Activated CD4-positive, alpha-beta memory T cell treated with anti-CD3 and anti-CD28 coated beads, Interleukin-2, amount 10 ng/mL, durations not matched to agents 7 days and 5 days (primary cell): ENCODE measurements at regions not wholly inside any gene's neighbourhood (a gene's known extent, or its start where the extent isn't known, plus 50 kb on each side); places are given as distances from the start of the nearest gene placed in this dataset.
"Not testable (repeated sequence)": the region's sequence is repeated elsewhere in the genome, so short reads cannot be mapped to it uniquely, and the experiment has no call there.

Experiments used
- CTCF ChIA-PET: fragments of 350-600 bp; sonication (Branson Sonifier 250); formaldehyde crosslinking; loops from one replicate; lab custom pipeline; 2021; ENCODE audit warnings: antibody characterized with exemption, inconsistent platforms; lab: Charles Lee
- POLR2A ChIA-PET: fragments of 350-600 bp; sonication (Branson Sonifier 250); formaldehyde crosslinking; loops from one replicate; lab custom pipeline; 2021; ENCODE audit warnings: antibody characterized with exemption; lab: Charles Lee
- DNase-seq: peaks from one replicate; pipeline ENCODE4 v3.0.0-alpha.2; 2020
- H3K27ac Mint-ChIP-seq: one replicate; pipeline ENCODE4 v1.8.0; 2021; ENCODE audit warnings: mild to moderate bottlenecking, mixed read lengths
- H3K27me3 Mint-ChIP-seq: one replicate; pipeline ENCODE4 v1.8.0; 2021; ENCODE audit warnings: mixed read lengths
- H3K36me3 Mint-ChIP-seq: one replicate; pipeline ENCODE4 v1.8.0; 2021; ENCODE audit warnings: low read depth, mixed read lengths
- H3K4me1 Mint-ChIP-seq: one replicate; pipeline ENCODE4 v1.8.0; 2021; ENCODE audit warnings: mixed read lengths
- H3K4me3 Mint-ChIP-seq: one replicate; pipeline ENCODE4 v1.8.0; 2021; ENCODE audit warnings: mild to moderate bottlenecking, mixed read lengths
- H3K9me3 Mint-ChIP-seq: one replicate; pipeline ENCODE4 v1.8.0; 2021; ENCODE audit warnings: mixed read lengths

GRCh38 chr11:86861810-86862209 lies 61.5 kb downstream of the PRSS23 start:
- H3K9me3 Mint-ChIP-seq = no peaks in the 10 kb centered on the region
- H3K4me3 Mint-ChIP-seq = no peak overlapping the region
- POLR2A ChIA-PET = no interaction called here
- no peaks in the 10 kb centered on the region for H3K4me1 Mint-ChIP-seq
- no peak overlapping the region for H3K27ac Mint-ChIP-seq
- H3K36me3 Mint-ChIP-seq = no peaks in the 10 kb centered on the region
- peaks cover 7% of the 10 kb centered on the region for H3K27me3 Mint-ChIP-seq
- DNase-seq = no peak
- CTCF ChIA-PET = no interaction called here

DNA sequence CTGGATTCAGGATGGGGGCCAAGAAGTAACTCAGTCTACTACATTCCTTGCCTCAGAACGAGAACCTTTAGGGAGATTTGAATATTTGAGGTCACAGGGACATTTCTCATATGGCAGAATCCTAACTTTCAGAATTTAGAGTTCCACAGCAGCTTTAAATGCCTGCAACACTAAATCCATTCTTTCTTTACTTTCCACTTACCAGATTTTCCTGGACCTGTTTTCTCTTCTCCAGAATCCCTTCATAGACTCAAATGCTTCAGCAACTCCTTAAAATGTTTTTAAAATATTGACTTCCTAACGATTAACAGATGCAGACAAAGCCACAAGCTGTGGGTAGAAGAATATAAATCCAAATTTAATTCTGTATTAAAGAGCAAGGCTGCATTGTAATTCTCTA lies 63.1 kb downstream of the PRSS23 start:
- Mint-ChIP-seq H3K4me3 (no peak overlapping the region), H3K36me3 (no peaks in the 10 kb centered on the region), H3K27me3 (peaks cover 2% of the 10 kb centered on the region), H3K27ac (no peak overlapping the region), H3K4me1 (no peaks in the 10 kb centered on the region), H3K9me3 (no peaks in the 10 kb centered on the region)
- DNase-seq = no peak
- CTCF ChIA-PET = interaction anchor here (1.2 to 1.3 kb wide), 2 partner anchors 13 to 55 kb away, joined by 3 read pairs; no protein-coding TSS in a partner anchor
- POLR2A ChIA-PET = no interaction called here

DNA sequence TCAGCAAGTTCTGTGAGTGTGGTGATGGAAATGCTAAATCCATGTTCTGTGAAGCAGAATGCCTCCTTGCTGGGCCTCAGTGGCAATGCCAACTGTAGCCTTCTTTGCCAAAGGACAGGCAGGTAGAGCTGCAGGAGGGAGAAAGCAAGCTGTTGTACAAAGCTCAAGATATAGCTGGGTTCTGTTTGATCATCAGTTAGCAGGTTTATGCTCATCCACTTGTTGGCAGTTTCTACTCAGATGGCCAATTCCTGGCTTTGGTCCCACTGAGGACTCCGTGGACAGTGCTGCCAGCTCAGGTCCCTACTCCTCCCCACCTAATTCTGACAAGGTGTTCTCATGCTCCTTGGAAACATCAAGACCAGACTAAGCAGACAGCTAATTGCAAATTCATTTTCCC lies 65.1 kb downstream of the PRSS23 start:
- no peak for DNase-seq

GRCh38 chr11:86869531-86869930 lies 69.2 kb downstream of the PRSS23 start:
- no peaks in the 10 kb centered on the region for H3K36me3 Mint-ChIP-seq
- H3K9me3 Mint-ChIP-seq = no peaks in the 10 kb centered on the region
- CTCF ChIA-PET = interaction anchor here (1.0 to 4.5 kb wide), 5 partner anchors 48 to 413 kb away, joined by 3 to 56 read pairs (median 8); no protein-coding TSS in a partner anchor
- no peaks in the 10 kb centered on the region for H3K4me1 Mint-ChIP-seq
- POLR2A ChIA-PET = no interaction called here
- H3K27ac Mint-ChIP-seq = no peak overlapping the region
- no peak for DNase-seq
- H3K4me3 Mint-ChIP-seq = no peak overlapping the region
- H3K27me3 Mint-ChIP-seq = peaks cover 22% of the 10 kb centered on the region

More for the DNA sequence above, 65.1 kb downstream of the PRSS23 start:
- Mint-ChIP-seq H3K4me3 (no peak overlapping the region), H3K27me3 (peaks cover 12% of the 10 kb centered on the region), H3K4me1 (no peaks in the 10 kb centered on the region), H3K9me3 (no peaks in the 10 kb centered on the region), H3K27ac (no peak overlapping the region), H3K36me3 (no peaks in the 10 kb centered on the region)
- CTCF ChIA-PET = no interaction called here
- POLR2A ChIA-PET = no interaction called here

- CTCF ChIA-PET = interaction anchor here (0.6 to 4.5 kb wide), 13 partner anchors 30 to 415 kb away, joined by 3 to 56 read pairs (median 3); no protein-coding TSS in a partner anchor
- DNase-seq = peak; percentile 55
- Mint-ChIP-seq H3K36me3 (no peaks in the 10 kb centered on the region), H3K27ac (no peak overlapping the region), H3K4me1 (no peaks in the 10 kb centered on the region), H3K27me3 (peaks cover 25% of the 10 kb centered on the region), H3K9me3 (no peaks in the 10 kb centered on the region), H3K4me3 (no peak overlapping the region)
- POLR2A ChIA-PET = no interaction called here
These were observed 69.7 kb downstream of the PRSS23 start for GRCh38 chr11:86869966-86870570.

DNA sequence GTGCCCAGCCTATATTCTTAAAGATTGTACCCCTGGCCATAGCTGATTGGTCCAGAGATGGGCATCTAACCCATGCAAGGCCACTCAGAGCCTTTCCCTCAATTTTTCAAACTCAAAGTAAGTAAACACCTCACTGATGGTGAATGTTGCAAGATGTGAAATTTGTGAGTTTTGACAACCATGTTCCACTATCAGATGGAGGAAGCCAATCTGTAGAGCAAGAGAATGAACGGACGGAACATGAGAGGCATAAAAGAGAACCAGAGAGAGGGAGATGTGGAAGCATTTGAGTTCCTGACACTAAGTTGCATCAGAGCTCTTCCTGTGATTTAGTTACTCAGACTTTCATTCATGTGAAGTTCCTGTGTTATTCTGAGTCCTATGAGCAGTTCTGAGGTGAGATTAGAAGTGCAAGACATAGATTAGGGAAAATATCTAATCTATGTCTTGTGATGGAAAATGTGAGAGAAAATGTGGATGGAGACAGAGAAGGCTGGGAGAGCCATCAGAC lies 73.3 kb downstream of the PRSS23 start:
- no peaks in the 10 kb centered on the region for H3K36me3 Mint-ChIP-seq
- H3K27ac Mint-ChIP-seq = no peak overlapping the region
- H3K4me3 Mint-ChIP-seq = no peak overlapping the region
- POLR2A ChIA-PET = no interaction called here
- H3K27me3 Mint-ChIP-seq = peaks cover 26% of the 10 kb centered on the region
- no peaks in the 10 kb centered on the region for H3K9me3 Mint-ChIP-seq
- no peak for DNase-seq
- no peaks in the 10 kb centered on the region for H3K4me1 Mint-ChIP-seq
- CTCF ChIA-PET = interaction anchor here (1.0 kb wide), 2 partner anchors 44 to 47 kb away, joined by 4 read pairs; no protein-coding TSS in a partner anchor

DNA sequence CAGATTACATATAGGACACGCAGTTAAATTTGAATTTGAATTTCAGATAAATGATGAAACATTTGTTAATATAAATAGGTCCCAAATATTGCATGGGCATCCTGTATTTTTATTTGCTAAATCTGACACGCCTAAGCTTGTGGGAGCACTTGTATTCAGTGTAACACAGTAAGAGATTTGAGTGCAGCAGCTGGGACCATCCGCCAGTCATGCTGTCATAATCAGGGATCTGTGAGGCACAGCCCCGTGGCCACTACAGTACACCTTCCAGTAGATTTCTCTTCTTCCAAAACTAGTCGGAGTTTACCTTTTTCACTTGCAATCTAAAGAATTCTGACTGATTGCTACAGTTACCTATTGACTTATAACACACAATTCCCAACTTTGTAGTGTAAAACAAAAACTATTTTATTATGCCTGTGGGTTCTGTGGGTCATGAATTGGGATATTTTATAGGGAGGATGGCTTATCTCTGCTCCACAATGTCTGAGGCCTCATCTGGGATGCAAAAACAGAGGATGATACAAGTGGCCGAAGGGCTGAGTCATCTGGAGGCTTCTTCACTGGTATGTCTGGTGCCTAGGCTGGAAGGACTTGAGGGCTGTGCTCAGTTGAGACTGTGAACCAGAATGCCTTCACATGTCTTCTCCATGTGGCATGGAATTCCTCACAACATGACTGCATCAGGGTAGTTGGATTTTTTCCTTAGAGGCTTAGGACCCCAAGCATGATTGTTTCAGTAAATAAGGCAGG lies 74.1 kb downstream of the PRSS23 start:
- CTCF ChIA-PET = interaction anchor here (1.0 kb wide), 1 partner anchor 46 kb away, joined by 4 read pairs; no protein-coding TSS in a partner anchor
- POLR2A ChIA-PET = no interaction called here
- no peaks in the 10 kb centered on the region for H3K4me1 Mint-ChIP-seq
- peaks cover 19% of the 10 kb centered on the region for H3K27me3 Mint-ChIP-seq
- H3K4me3 Mint-ChIP-seq = no peak overlapping the region
- no peaks in the 10 kb centered on the region for H3K9me3 Mint-ChIP-seq
- no peak for DNase-seq
- H3K27ac Mint-ChIP-seq = no peak overlapping the region
- H3K36me3 Mint-ChIP-seq = no peaks in the 10 kb centered on the region

GRCh38 chr11:86876716-86877234 lies 76.4 kb downstream of the PRSS23 start:
- Mint-ChIP-seq H3K9me3 (no peaks in the 10 kb centered on the region), H3K27ac (no peak overlapping the region), H3K4me1 (no peaks in the 10 kb centered on the region), H3K27me3 (peaks cover 14% of the 10 kb centered on the region), H3K36me3 (no peaks in the 10 kb centered on the region), H3K4me3 (no peak overlapping the region)
- CTCF ChIA-PET = no interaction called here
- POLR2A ChIA-PET = no interaction called here
- DNase-seq = no peak

DNA sequence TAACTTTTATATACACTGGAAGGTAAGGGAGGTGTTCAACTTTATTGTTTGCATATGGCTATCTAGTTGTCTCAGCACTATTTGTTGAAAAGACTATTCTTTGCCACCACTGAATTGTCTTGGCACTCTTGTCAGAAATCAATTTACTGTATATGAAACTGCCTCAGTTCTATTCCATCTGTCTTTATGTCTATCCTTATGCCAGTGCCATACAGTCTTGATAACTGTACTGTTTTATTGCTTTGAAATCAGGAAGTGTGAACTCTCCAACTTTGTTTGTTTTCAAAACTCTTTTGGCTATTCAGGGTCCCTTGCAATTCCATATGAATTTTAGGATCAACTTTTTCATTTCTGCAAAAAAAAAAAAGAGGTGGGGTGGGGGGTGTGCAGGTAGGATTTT lies 77.2 kb downstream of the PRSS23 start:
- Mint-ChIP-seq H3K4me3 (no peak overlapping the region), H3K9me3 (no peaks in the 10 kb centered on the region), H3K4me1 (no peaks in the 10 kb centered on the region), H3K27ac (no peak overlapping the region), H3K27me3 (peaks cover 19% of the 10 kb centered on the region), H3K36me3 (no peaks in the 10 kb centered on the region)
- ChIA-PET CTCF (no interaction called here), POLR2A (no interaction called here)
- no peak for DNase-seq

DNA sequence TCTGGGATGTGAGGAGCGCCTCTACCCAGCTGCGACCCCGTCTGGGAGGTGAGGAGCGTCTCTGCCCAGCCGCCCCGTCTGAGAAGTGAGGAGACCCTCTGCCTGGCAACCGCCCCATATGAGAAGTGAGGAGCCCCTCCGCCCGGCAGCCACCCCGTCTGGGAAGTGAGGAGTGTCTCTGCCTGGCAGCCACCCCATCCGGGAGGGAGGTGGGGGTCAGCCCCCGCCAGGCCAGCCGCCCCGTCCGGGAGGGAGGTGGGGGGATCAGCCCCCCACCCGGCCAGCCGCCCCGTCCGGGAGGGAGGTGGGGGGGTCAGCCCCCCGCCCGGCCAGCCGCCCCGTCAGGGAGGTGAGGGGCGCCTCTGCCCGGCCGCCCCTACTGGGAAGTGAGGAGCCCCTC lies 76.0 kb downstream of the FZD4 start:
- H3K4me3 Mint-ChIP-seq, H3K9me3 Mint-ChIP-seq, H3K4me1 Mint-ChIP-seq, H3K27ac Mint-ChIP-seq, CTCF ChIA-PET, POLR2A ChIA-PET, DNase-seq, H3K36me3 Mint-ChIP-seq: not testable (repeated sequence)
- peaks cover 21% of the 10 kb centered on the region for H3K27me3 Mint-ChIP-seq

GRCh38 chr11:86885311-86885710 lies 69.9 kb downstream of the FZD4 start:
- ChIA-PET CTCF (no interaction called here), POLR2A (no interaction called here)
- H3K4me1 Mint-ChIP-seq = no peaks in the 10 kb centered on the region
- H3K9me3 Mint-ChIP-seq = no peaks in the 10 kb centered on the region
- H3K4me3 Mint-ChIP-seq = no peak overlapping the region
- H3K36me3 Mint-ChIP-seq = no peaks in the 10 kb centered on the region
- H3K27me3 Mint-ChIP-seq = peaks cover 25% of the 10 kb centered on the region
- no peak for DNase-seq
- no peak overlapping the region for H3K27ac Mint-ChIP-seq

GRCh38 chr11:86888164-86889000 lies 66.8 kb downstream of the FZD4 start:
- POLR2A ChIA-PET = no interaction called here
- CTCF ChIA-PET = no interaction called here
- no peak for DNase-seq
- Mint-ChIP-seq H3K27me3 (peaks cover 19% of the 10 kb centered on the region), H3K36me3 (no peaks in the 10 kb centered on the region), H3K27ac (no peak overlapping the region), H3K9me3 (no peaks in the 10 kb centered on the region), H3K4me3 (no peak overlapping the region), H3K4me1 (no peaks in the 10 kb centered on the region)

GRCh38 chr11:86889001-86889341 lies 66.2 kb downstream of the FZD4 start:
- Mint-ChIP-seq H3K27me3 (peaks cover 17% of the 10 kb centered on the region), H3K4me3 (no peak overlapping the region), H3K27ac (no peak overlapping the region), H3K4me1 (no peaks in the 10 kb centered on the region), H3K36me3 (no peaks in the 10 kb centered on the region), H3K9me3 (no peaks in the 10 kb centered on the region)
- no peak for DNase-seq
- ChIA-PET POLR2A (no interaction called here), CTCF (no interaction called here)
